ENCODE measurements at regions not wholly inside any gene's neighbourhood (a gene's known extent, or its start where the extent isn't known, plus 50 kb on each side); places are given as distances from the start of the nearest gene placed in this dataset.

GRCh38 chr1:170247751-170248521 lies 102.2 kb downstream of the NTMT2 start:
- Mint-ChIP-seq H3K27me3 (no peaks in the 10 kb centered on the region), H3K4me1 (peaks cover 4 to 7% (median 7%) of the 10 kb centered on the region in 3 donors), H3K36me3 (no peaks in the 10 kb centered on the region), H3K9me3 (peaks cover 0 to 7% (median 5%) of the 10 kb centered on the region in 3 donors), H3K27ac (no peak overlapping the region), H3K4me3 (no peak overlapping the region)
- H3K27me3 ChIP-seq (replicated peaks in 1 of 2; ENCODE audit: control insufficient read depth in 2 of 2, extremely low read depth in 1 of 2, insufficient read depth in 2 of 2, low read length in 1 of 2), result no peaks in the 10 kb centered on the region
- no peaks in the 10 kb centered on the region for H3K36me3 ChIP-seq (ENCODE audit: control insufficient read depth in 2 of 2, extremely low read depth in 1 of 2, insufficient read depth in 1 of 2, low read length in 1 of 2)
- H3K9me3 ChIP-seq, result no peaks in the 10 kb centered on the region
- 27% methylated on average over 4 of the region's 5 CpGs for WGBS (ENCODE audit: insufficient coverage)
- no peak overlapping the region for H3K27ac ChIP-seq (ENCODE audit: low read length)
- H3K4me1 ChIP-seq (ENCODE audit: control insufficient read depth in 1 of 2, extremely low read depth in 1 of 2, insufficient read depth in 2 of 2, low read length in 2 of 2), result no peaks in the 10 kb centered on the region
- ATAC-seq (replicated peaks in 1 of 4) (no peak), DNase-seq (no peak)
- POLR2A ChIA-PET, result no interaction called here
- CTCF ChIA-PET, result interaction anchor here in 1 of 2 donors (0.6 kb wide), 1 partner anchor 47 kb away, joined by 3 read pairs; no protein-coding TSS in a partner anchor
- no peak overlapping the region for H3K4me3 ChIP-seq (ENCODE audit: control insufficient read depth in 1 of 2, extremely low read depth in 1 of 2, low read length in 1 of 2)

GRCh38 chr1:170250531-170251276 lies 104.9 kb downstream of the NTMT2 start:
- Histone ChIP-seq H3K27me3 (replicated peaks in 1 of 2; ENCODE audit: control insufficient read depth in 2 of 2, extremely low read depth in 1 of 2, insufficient read depth in 2 of 2, low read length in 1 of 2) (no peaks in the 10 kb centered on the region), H3K36me3 (ENCODE audit: control insufficient read depth in 2 of 2, extremely low read depth in 1 of 2, insufficient read depth in 1 of 2, low read length in 1 of 2) (no peaks in the 10 kb centered on the region)

GRCh38 chr1:170252851-170253579 lies 107.3 kb downstream of the NTMT2 start:
- peaks cover 1 to 5% (median 3%) of the 10 kb centered on the region in 3 donors for H3K4me1 Mint-ChIP-seq
- H3K4me3 Mint-ChIP-seq, result no peak overlapping the region
- ATAC-seq (replicated peaks in 1 of 4), result no peak

More at GRCh38 chr1:170250531-170251276, 104.9 kb downstream of the NTMT2 start:
- no peak overlapping the region for H3K27ac ChIP-seq (ENCODE audit: low read length)
- Mint-ChIP-seq H3K9me3 (peaks cover 0 to 7% (median 5%) of the 10 kb centered on the region in 3 donors), H3K27me3 (no peaks in the 10 kb centered on the region), H3K36me3 (no peaks in the 10 kb centered on the region), H3K4me1 (peaks cover 4 to 7% (median 7%) of the 10 kb centered on the region in 3 donors), H3K4me3 (no peak overlapping the region), H3K27ac (no peak overlapping the region)
- CTCF ChIA-PET, result interaction anchor here in 1 of 2 donors (0.6 kb wide), 1 partner anchor 67 kb away, joined by 3 read pairs; no protein-coding TSS in a partner anchor
- no peaks in the 10 kb centered on the region for H3K4me1 ChIP-seq (ENCODE audit: control insufficient read depth in 1 of 2, extremely low read depth in 1 of 2, insufficient read depth in 2 of 2, low read length in 2 of 2)
- no peaks in the 10 kb centered on the region for H3K9me3 ChIP-seq
- POLR2A ChIA-PET, result no interaction called here
- DNase-seq (no peak), ATAC-seq (replicated peaks in 1 of 4) (no peak)
- 96% methylated on average over 16 of the region's 28 CpGs for WGBS (ENCODE audit: insufficient coverage)
- H3K4me3 ChIP-seq (ENCODE audit: control insufficient read depth in 1 of 2, extremely low read depth in 1 of 2, low read length in 1 of 2), result no peak overlapping the region

GRCh38 chr1:170254371-170254770 lies 108.6 kb downstream of the NTMT2 start:
- ChIA-PET POLR2A (no interaction called here), CTCF (no interaction called here)
- 93% methylated on average over 2 of the region's 3 CpGs for WGBS (ENCODE audit: insufficient coverage)
- Histone ChIP-seq H3K27ac (ENCODE audit: low read length) (no peak overlapping the region), H3K9me3 (no peaks in the 10 kb centered on the region), H3K27me3 (replicated peaks in 1 of 2; ENCODE audit: control insufficient read depth in 2 of 2, extremely low read depth in 1 of 2, insufficient read depth in 2 of 2, low read length in 1 of 2) (peaks cover 0 to 2% of the 10 kb centered on the region in 2 experiments), H3K36me3 (ENCODE audit: control insufficient read depth in 2 of 2, extremely low read depth in 1 of 2, insufficient read depth in 1 of 2, low read length in 1 of 2) (no peaks in the 10 kb centered on the region), H3K4me1 (ENCODE audit: control insufficient read depth in 1 of 2, extremely low read depth in 1 of 2, insufficient read depth in 2 of 2, low read length in 2 of 2) (no peaks in the 10 kb centered on the region), H3K4me3 (ENCODE audit: control insufficient read depth in 1 of 2, extremely low read depth in 1 of 2, low read length in 1 of 2) (no peak overlapping the region)
- no peak overlapping the region for H3K27ac Mint-ChIP-seq
- no peak overlapping the region for H3K4me3 Mint-ChIP-seq
- no peaks in the 10 kb centered on the region for H3K36me3 Mint-ChIP-seq
- H3K27me3 Mint-ChIP-seq, result peaks cover 6 to 8% of the 10 kb centered on the region in 2 donors
- peaks cover 0 to 11% (median 5%) of the 10 kb centered on the region in 3 donors for H3K9me3 Mint-ChIP-seq
- no peak for DNase-seq
- no peak for ATAC-seq (replicated peaks in 1 of 4)
- H3K4me1 Mint-ChIP-seq, result no peaks in the 10 kb centered on the region

More at GRCh38 chr1:170252851-170253579, 107.3 kb downstream of the NTMT2 start:
- 60% methylated on average over 1 of the region's 3 CpGs for WGBS (ENCODE audit: insufficient coverage)
- peaks cover 1 to 4% of the 10 kb centered on the region in 2 donors for H3K27me3 Mint-ChIP-seq
- ChIA-PET POLR2A (no interaction called here), CTCF (no interaction called here)
- Histone ChIP-seq H3K27ac (ENCODE audit: low read length) (no peak overlapping the region), H3K4me3 (ENCODE audit: control insufficient read depth in 1 of 2, extremely low read depth in 1 of 2, low read length in 1 of 2) (no peak overlapping the region), H3K36me3 (ENCODE audit: control insufficient read depth in 2 of 2, extremely low read depth in 1 of 2, insufficient read depth in 1 of 2, low read length in 1 of 2) (no peaks in the 10 kb centered on the region), H3K27me3 (replicated peaks in 1 of 2; ENCODE audit: control insufficient read depth in 2 of 2, extremely low read depth in 1 of 2, insufficient read depth in 2 of 2, low read length in 1 of 2) (peaks cover 0 to 2% of the 10 kb centered on the region in 2 experiments), H3K9me3 (no peaks in the 10 kb centered on the region), H3K4me1 (ENCODE audit: control insufficient read depth in 1 of 2, extremely low read depth in 1 of 2, insufficient read depth in 2 of 2, low read length in 2 of 2) (no peaks in the 10 kb centered on the region)
- H3K36me3 Mint-ChIP-seq, result no peaks in the 10 kb centered on the region
- H3K9me3 Mint-ChIP-seq, result peaks cover 0 to 7% (median 5%) of the 10 kb centered on the region in 3 donors
- DNase-seq, result no peak
- no peak overlapping the region for H3K27ac Mint-ChIP-seq

GRCh38 chr1:170261669-170262068 lies 115.9 kb downstream of the NTMT2 start:
- no peak for ATAC-seq (replicated peaks in 1 of 4)
- no peaks in the 10 kb centered on the region for H3K36me3 Mint-ChIP-seq
- peaks cover 0 to 2% of the 10 kb centered on the region in 2 experiments for H3K27me3 ChIP-seq (replicated peaks in 1 of 2; ENCODE audit: control insufficient read depth in 2 of 2, extremely low read depth in 1 of 2, insufficient read depth in 2 of 2, low read length in 1 of 2)
- H3K27ac ChIP-seq (ENCODE audit: low read length), result no peak overlapping the region
- H3K4me3 ChIP-seq (ENCODE audit: control insufficient read depth in 1 of 2, extremely low read depth in 1 of 2, low read length in 1 of 2), result no peak overlapping the region
- H3K9me3 Mint-ChIP-seq, result peaks cover 0 to 4% (median 0%) of the 10 kb centered on the region in 3 donors
- H3K36me3 ChIP-seq (ENCODE audit: control insufficient read depth in 2 of 2, extremely low read depth in 1 of 2, insufficient read depth in 1 of 2, low read length in 1 of 2), result no peaks in the 10 kb centered on the region
- H3K27ac Mint-ChIP-seq, result no peak overlapping the region
- peaks cover 6 to 7% of the 10 kb centered on the region in 2 donors for H3K27me3 Mint-ChIP-seq
- DNase-seq, result no peak
- ChIA-PET POLR2A (no interaction called here), CTCF (no interaction called here)
- H3K4me3 Mint-ChIP-seq, result no peak overlapping the region
- WGBS (ENCODE audit: insufficient coverage), result 93% methylated on average over 4 of the region's 5 CpGs
- H3K9me3 ChIP-seq, result no peaks in the 10 kb centered on the region
- no peaks in the 10 kb centered on the region for H3K4me1 ChIP-seq (ENCODE audit: control insufficient read depth in 1 of 2, extremely low read depth in 1 of 2, insufficient read depth in 2 of 2, low read length in 2 of 2)
- H3K4me1 Mint-ChIP-seq, result no peaks in the 10 kb centered on the region

GRCh38 chr1:170262276-170262939 lies 116.6 kb downstream of the NTMT2 start:
- no peak overlapping the region for H3K4me3 ChIP-seq (ENCODE audit: control insufficient read depth in 1 of 2, extremely low read depth in 1 of 2, low read length in 1 of 2)
- H3K27ac ChIP-seq (ENCODE audit: low read length), result no peak overlapping the region
- no peaks in the 10 kb centered on the region for H3K36me3 ChIP-seq (ENCODE audit: control insufficient read depth in 2 of 2, extremely low read depth in 1 of 2, insufficient read depth in 1 of 2, low read length in 1 of 2)
- ATAC-seq (replicated peaks in 1 of 4), result no peak
- Mint-ChIP-seq H3K4me3 (no peak overlapping the region), H3K27me3 (peaks cover 4 to 6% of the 10 kb centered on the region in 2 donors), H3K27ac (no peak overlapping the region), H3K9me3 (peaks cover 0 to 4% (median 0%) of the 10 kb centered on the region in 3 donors), H3K36me3 (no peaks in the 10 kb centered on the region), H3K4me1 (no peaks in the 10 kb centered on the region)
- no peak for DNase-seq
- no CpG with 5 or more reads among the region's 2 CpGs for WGBS (ENCODE audit: insufficient coverage)
- no peaks in the 10 kb centered on the region for H3K4me1 ChIP-seq (ENCODE audit: control insufficient read depth in 1 of 2, extremely low read depth in 1 of 2, insufficient read depth in 2 of 2, low read length in 2 of 2)
- no peaks in the 10 kb centered on the region for H3K9me3 ChIP-seq
- ChIA-PET POLR2A (no interaction called here), CTCF (no interaction called here)
- peaks cover 0 to 2% of the 10 kb centered on the region in 2 experiments for H3K27me3 ChIP-seq (replicated peaks in 1 of 2; ENCODE audit: control insufficient read depth in 2 of 2, extremely low read depth in 1 of 2, insufficient read depth in 2 of 2, low read length in 1 of 2)

All from T-cell (primary cell).